IPS DF 6.9 (cell line): ENCODE measurements at regions not wholly inside any gene's neighbourhood (a gene's known extent, or its start where the extent isn't known, plus 50 kb on each side); places are given as distances from the start of the nearest gene placed in this dataset.

Source experiments
- DNase-seq: peaks from one replicate; pipeline ENCODE4 v3.0.0-alpha.2; 2013; ENCODE audit warnings: low read depth, low spot score
- H3K27ac ChIP-seq: one replicate; pipeline ENCODE4 v1.5.1; 2013; ENCODE audit warnings: low read length, control low read depth
- H3K27me3 ChIP-seq: 2 replicates; pipeline ENCODE4 v1.6.1; 2013; ENCODE audit warnings: mild to moderate bottlenecking, low read length; ENCODE audit not compliant: control insufficient read depth, insufficient read depth
- H3K36me3 ChIP-seq: 2 replicates; pipeline ENCODE4 v1.6.1; 2013; ENCODE audit warnings: low read length; ENCODE audit not compliant: control insufficient read depth, insufficient read depth
- H3K4me1 ChIP-seq: 2 replicates; pipeline ENCODE4 v1.6.1; 2013; ENCODE audit warnings: low read length; ENCODE audit not compliant: control insufficient read depth, insufficient read depth
- H3K4me3 ChIP-seq: 2 replicates; pipeline ENCODE4 v1.5.1; 2013; ENCODE audit warnings: mild to moderate bottlenecking, low read length
- H3K9me3 ChIP-seq: 2 replicates; pipeline ENCODE4 v1.6.1; 2013; ENCODE audit warnings: low read length, inconsistent platforms; ENCODE audit not compliant: control insufficient read depth, insufficient read depth
- WGBS: extraction: QIAGEN DNeasy Blood & Tissue Kit; methylation state at CpG from one replicate; pipeline ENCODE4 v1.1.7; 2013; ENCODE audit warnings: mixed read lengths, missing lambda C conversion rate; ENCODE audit not compliant: insufficient read length, insufficient coverage; 5-methylcytosine and 5-hydroxymethylcytosine counted together

- Histone ChIP-seq H3K4me1 (no peaks in the 10 kb centered on the region), H3K4me3 (no peak overlapping the region), H3K9me3 (no peaks in the 10 kb centered on the region), H3K27me3 (no peaks in the 10 kb centered on the region), H3K36me3 (no peaks in the 10 kb centered on the region), H3K27ac (no peak overlapping the region)
- no peak for DNase-seq
Observed at GRCh38 chr4:11160288-11160687, 268.4 kb downstream of the HS3ST1 start.

- Histone ChIP-seq H3K4me1 (no peaks in the 10 kb centered on the region), H3K9me3 (no peaks in the 10 kb centered on the region), H3K36me3 (no peaks in the 10 kb centered on the region), H3K27me3 (no peaks in the 10 kb centered on the region), H3K4me3 (no peak overlapping the region), H3K27ac (no peak overlapping the region)
- DNase-seq: no peak
- no CpG with 5 or more reads among the region's 1 CpG for whole genome bisulfite sequencing
Observed at GRCh38 chr4:11158971-11159370, 269.7 kb downstream of the HS3ST1 start.

DNA sequence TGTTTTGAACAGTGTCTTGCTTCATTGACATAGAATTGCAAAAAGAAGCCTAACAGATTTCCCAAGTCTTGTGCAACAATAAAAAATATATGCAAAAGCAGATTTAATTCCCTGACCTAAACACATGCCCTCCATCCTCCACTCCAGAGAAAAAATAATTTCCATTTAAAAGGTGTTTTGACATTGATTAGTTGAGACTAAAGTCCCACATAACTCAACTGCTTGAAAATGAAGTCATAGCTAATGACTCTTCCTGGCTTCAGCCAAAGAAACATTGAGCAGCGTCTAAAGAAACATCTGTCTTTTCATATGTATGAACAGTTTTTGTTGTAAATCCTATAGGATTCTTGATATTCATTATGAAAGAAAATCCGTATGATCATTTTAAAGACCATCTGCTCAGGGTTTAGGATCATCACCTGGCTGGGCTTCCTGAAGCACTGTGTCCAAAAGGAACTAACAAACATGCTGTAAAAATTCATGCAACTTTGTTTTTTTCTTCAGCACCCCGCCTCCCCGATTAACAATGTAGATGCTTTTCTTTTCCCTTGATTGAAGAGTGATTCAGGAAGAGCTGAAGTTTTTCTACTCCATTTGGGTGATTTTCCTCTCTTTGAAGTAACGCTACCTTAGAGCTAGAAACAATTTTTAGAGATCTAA lies 273.4 kb downstream of the HS3ST1 start:
- no CpG with 5 or more reads among the region's 5 CpGs for WGBS
- no peak for DNase-seq
- Histone ChIP-seq H3K4me3 (no peak overlapping the region), H3K27me3 (no peaks in the 10 kb centered on the region), H3K36me3 (no peaks in the 10 kb centered on the region), H3K9me3 (no peaks in the 10 kb centered on the region), H3K4me1 (no peaks in the 10 kb centered on the region), H3K27ac (no peak overlapping the region)

GRCh38 chr4:11153171-11153750 lies 275.4 kb downstream of the HS3ST1 start:
- Histone ChIP-seq H3K27me3 (no peaks in the 10 kb centered on the region), H3K9me3 (no peaks in the 10 kb centered on the region), H3K27ac (no peak overlapping the region), H3K36me3 (no peaks in the 10 kb centered on the region), H3K4me3 (no peak overlapping the region), H3K4me1 (no peaks in the 10 kb centered on the region)
- no peak for DNase-seq
- WGBS: no CpG with 5 or more reads among the region's 3 CpGs

GRCh38 chr4:11152684-11153083 lies 276.0 kb downstream of the HS3ST1 start:
- H3K4me1 ChIP-seq: no peaks in the 10 kb centered on the region
- no peaks in the 10 kb centered on the region for H3K36me3 ChIP-seq
- no peak for DNase-seq
- WGBS: no CpG with 5 or more reads among the region's 2 CpGs
- H3K4me3 ChIP-seq: no peak overlapping the region
- no peaks in the 10 kb centered on the region for H3K9me3 ChIP-seq
- no peaks in the 10 kb centered on the region for H3K27me3 ChIP-seq
- H3K27ac ChIP-seq: no peak overlapping the region

GRCh38 chr4:11151500-11151899 lies 277.2 kb downstream of the HS3ST1 start:
- no CpG with 5 or more reads among the region's 5 CpGs for WGBS
- Histone ChIP-seq H3K9me3 (no peaks in the 10 kb centered on the region), H3K4me3 (no peak overlapping the region), H3K4me1 (no peaks in the 10 kb centered on the region), H3K27me3 (no peaks in the 10 kb centered on the region), H3K36me3 (no peaks in the 10 kb centered on the region), H3K27ac (no peak overlapping the region)
- no peak for DNase-seq

DNA sequence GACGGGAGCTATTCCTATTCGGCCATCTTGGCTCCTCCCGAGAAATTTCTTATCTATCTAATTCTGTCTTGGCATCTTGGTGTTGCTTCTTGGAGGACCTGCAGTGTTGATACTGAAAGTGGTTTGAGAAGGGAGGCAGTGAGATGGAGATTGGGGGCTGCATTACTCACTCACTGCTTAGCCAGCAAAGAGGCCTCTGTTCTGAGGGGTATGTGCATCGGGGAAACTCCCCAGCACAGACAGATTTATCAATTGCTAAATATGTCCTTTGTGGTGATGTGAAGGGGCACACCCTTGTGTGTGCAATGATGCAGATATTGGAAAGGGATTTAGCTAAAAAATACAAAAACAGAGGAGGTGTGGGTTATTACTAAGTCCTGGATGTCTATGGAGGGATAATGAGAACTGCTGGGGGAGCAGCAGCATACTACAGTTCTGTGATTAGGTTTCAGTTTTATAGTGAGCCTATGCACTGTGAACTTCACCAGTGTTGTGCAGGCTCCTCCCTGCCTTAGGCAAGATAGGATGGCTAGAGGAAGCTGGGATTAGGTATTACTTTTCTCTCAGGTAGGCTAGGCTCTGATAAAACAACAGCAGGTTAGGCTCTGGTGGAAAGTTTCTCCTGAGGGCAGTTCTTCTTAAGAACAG lies 279.0 kb downstream of the HS3ST1 start:
- Histone ChIP-seq H3K27ac (no peak overlapping the region), H3K4me1 (no peaks in the 10 kb centered on the region), H3K27me3 (no peaks in the 10 kb centered on the region), H3K4me3 (no peak overlapping the region), H3K9me3 (no peaks in the 10 kb centered on the region), H3K36me3 (no peaks in the 10 kb centered on the region)
- DNase-seq: no peak
- no CpG with 5 or more reads among the region's 4 CpGs for WGBS

DNA sequence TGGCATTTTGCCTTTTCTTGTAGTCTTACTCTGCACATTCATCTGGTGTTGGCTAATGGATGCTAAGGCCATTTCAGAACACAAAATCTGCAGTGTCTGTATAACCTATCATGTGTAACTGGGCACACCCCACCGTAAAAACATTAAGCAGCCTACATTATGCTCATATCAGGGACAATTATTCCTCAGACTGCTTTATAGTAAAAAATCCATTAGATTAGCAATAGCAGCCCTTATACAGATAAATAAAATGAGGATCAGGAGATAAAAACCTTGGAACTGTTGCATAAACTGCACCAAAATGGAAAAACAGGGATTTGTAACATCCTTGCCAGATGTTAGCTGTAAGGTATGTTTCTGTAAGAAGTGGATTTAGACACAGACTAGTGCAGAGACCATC lies 288.8 kb downstream of the HS3ST1 start:
- no peaks in the 10 kb centered on the region for H3K4me1 ChIP-seq
- H3K9me3 ChIP-seq: no peaks in the 10 kb centered on the region
- H3K27ac ChIP-seq: no peak overlapping the region
- no peaks in the 10 kb centered on the region for H3K36me3 ChIP-seq
- WGBS: no CpG with 5 or more reads among the region's 1 CpG
- no peak overlapping the region for H3K4me3 ChIP-seq
- no peak for DNase-seq
- no peaks in the 10 kb centered on the region for H3K27me3 ChIP-seq

GRCh38 chr4:11138964-11139363 lies 289.7 kb downstream of the HS3ST1 start:
- Histone ChIP-seq H3K36me3 (no peaks in the 10 kb centered on the region), H3K27me3 (no peaks in the 10 kb centered on the region), H3K9me3 (no peaks in the 10 kb centered on the region), H3K4me1 (no peaks in the 10 kb centered on the region), H3K4me3 (no peak overlapping the region), H3K27ac (no peak overlapping the region)
- no CpG with 5 or more reads among the region's 1 CpG for WGBS
- no peak for DNase-seq

- Histone ChIP-seq H3K4me3 (no peak overlapping the region), H3K27me3 (no peaks in the 10 kb centered on the region), H3K4me1 (no peaks in the 10 kb centered on the region), H3K27ac (no peak overlapping the region), H3K9me3 (no peaks in the 10 kb centered on the region), H3K36me3 (no peaks in the 10 kb centered on the region)
- DNase-seq: no peak
Observed at GRCh38 chr4:11134705-11135104, 294.0 kb downstream of the HS3ST1 start.

DNA sequence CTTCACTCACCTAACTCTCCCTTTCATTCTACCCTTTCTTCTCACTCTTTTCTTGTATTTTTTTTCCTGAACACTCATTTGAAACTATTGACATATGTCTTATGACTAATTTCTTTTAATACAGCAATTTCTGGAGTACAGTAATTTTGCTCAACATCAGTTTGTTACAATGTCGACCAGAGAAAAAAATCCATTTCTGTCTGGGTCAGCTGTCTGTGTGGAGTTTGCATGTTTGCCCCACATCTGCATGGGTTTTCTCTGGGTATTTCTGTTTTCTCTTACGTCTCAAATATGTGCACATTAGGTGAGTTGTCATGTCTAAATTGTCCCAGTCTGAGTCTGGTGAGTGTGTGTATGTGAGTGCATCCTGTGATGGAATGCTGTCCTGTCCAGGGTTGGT lies 294.8 kb downstream of the HS3ST1 start:
- Histone ChIP-seq H3K27ac (no peak overlapping the region), H3K9me3 (no peaks in the 10 kb centered on the region), H3K27me3 (no peaks in the 10 kb centered on the region), H3K4me1 (no peaks in the 10 kb centered on the region), H3K4me3 (no peak overlapping the region), H3K36me3 (no peaks in the 10 kb centered on the region)
- no peak for DNase-seq
- WGBS: no CpG with 5 or more reads among the region's 2 CpGs
